ENCODE measurements at regions not wholly inside any gene's neighbourhood (a gene's known extent, or its start where the extent isn't known, plus 50 kb on each side); places are given as distances from the start of the nearest gene placed in this dataset.
"Not testable (repeated sequence)": the region's sequence is repeated elsewhere in the genome, so short reads cannot be mapped to it uniquely, and the experiment has no call there.

DNA sequence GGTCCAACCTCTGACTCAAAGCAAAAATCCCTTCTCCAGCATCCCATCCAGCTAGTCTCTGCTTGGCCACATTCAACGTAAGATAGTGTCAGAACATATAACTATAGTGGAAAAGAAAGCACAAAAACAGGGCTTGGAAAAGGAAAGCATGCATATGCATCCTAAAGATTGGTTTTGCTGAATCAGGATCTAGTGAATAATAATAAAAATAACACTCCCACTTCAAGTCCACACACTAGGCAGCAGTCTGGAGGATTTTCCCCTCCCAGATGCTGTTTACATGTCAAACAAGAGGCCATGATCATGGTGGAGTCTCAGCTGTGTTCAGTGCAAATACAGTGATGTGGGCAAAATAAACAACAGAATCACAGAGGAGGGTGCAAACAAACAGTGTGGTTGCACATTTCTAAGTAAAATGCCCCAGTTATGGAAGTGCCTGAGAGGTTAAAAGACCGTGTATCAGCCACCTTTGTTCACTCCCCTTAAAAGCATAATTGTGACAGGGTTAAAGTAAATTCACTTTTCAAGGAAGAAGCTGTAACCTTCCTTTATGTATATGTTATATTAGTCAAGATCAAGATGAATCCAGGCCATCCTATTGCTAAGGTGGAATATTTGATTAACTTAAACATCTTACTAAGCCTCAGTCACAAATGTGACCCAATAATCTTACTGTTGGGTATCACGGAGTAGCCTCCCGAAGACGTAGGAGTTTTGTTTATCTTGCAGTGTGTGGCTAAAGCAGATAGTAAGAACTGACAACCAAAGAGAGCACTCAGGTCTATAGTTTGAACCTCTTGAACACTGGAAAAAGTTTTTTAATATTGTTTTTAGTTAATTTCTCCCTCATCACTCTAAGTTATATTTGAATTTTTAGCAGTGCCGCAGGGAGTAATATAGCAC is 424.5 kb downstream of the SOX2 start:
- DNase-seq (ENCODE audit: low read depth), result no peak

DNA sequence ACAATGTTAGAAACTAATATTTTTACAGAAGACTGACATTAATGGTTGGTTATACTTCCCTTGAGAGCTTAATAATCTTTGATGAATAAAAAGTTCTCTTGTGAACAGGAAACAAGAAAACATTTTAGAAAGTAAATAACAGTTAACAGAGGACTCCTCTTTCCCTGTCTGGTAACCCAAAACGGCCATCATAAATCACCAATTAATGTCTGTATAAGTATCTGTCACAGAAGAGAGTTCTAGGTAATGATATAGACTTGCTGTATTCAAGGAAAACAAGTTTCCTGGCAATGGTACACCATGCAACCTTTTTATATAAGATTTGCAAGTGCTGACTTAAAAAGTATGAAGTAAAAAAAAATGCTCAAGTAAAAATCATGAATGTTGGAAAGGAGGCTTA is 426.7 kb downstream of the SOX2 start:
- DNase-seq (ENCODE audit: low read depth), result no peak

DNA sequence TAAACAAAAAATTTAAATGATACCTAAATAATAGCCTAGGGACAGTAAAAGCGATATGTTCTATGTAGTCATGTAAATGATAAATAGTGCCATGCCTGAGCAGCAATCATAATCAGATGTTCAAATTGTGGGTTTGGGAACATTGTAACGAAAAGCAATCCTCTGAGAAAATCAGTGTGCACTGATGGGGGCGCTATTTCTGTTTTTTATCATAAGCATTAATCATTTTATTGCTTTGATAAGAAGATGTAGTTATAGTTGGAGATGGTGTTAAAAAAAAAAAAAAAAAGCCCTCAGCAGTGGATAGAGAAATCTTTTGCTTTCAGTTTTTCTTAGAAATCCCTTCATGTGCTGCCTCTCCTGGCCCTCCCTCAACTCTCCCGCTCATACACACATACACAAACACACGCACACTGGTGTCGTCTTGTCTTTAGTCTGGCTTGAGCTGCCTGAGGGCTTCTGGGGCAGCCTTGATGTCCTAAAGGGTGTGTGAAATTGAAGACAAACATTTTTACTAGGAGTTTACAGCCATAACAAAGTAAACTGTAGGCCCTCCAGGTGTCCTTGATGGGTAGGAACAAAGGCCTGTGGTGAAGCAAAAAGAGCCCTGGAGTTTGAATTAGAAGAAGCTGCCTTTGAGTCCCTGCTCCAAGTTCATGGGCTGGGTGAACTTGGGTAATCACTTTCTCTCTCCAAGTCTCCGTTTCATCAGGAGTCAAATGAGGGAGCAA is 428.1 kb downstream of the SOX2 start:
- DNase-seq (ENCODE audit: low read depth), result no peak

DNA sequence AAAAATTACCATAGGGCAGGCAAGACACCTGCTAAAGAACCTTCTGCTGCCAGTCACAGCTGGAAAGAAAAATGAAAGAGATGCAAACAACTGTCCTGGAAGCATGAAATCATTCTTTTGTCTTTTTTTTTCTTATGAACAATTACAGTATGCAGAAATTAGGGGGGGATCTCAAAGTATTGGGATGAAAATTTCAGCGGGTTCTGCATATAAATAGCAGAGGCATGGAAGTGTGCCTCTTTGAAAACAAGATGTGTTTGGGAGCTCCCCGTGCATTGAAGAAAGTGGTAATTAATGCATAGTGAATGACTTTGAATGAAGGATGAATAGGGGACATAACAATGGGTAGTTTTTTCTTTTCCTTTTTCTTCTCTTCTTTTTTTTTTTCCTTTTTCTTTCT is 431.2 kb downstream of the SOX2 start:
- no peak for DNase-seq (ENCODE audit: low read depth)

DNA sequence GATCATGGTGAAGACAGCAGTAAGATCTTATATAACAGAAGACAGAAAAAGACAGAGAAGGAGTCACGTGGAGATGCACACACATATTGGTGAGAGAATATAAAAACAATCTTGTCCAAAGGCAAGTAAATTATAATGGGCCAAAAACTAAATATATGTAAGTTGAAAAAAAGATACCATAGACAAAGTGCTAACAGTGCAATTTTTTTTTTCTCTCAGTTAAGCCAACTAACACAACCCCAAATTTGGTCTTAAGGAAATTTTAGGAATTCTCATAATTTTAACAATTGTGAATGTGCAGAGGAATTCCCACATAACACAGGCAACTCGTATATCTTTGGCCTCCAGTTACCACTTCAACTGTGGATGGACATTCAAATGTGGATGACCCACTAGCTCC is 432.2 kb downstream of the SOX2 start:
- DNase-seq (ENCODE audit: low read depth), result no peak

DNA sequence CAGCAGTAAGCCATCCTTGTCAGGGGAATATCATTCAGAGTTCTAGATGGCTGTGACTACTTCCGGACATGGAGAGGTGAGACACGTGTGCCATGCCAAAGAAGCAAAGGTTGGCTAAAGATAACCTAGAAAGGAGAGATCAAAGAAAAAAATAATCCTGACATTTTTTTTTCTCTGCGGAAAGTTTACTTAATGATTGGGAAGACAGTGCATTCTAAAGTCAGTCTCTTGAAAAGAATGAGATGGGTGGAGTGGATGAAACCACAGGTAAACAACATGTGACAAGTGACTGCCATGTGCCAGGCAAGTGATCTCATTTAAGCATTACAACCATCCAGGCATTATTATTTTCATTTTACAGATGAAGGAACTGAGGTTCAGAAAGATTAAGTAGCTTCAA is 436.6 kb downstream of the SOX2 start:
- no peak for DNase-seq (ENCODE audit: low read depth)

DNA sequence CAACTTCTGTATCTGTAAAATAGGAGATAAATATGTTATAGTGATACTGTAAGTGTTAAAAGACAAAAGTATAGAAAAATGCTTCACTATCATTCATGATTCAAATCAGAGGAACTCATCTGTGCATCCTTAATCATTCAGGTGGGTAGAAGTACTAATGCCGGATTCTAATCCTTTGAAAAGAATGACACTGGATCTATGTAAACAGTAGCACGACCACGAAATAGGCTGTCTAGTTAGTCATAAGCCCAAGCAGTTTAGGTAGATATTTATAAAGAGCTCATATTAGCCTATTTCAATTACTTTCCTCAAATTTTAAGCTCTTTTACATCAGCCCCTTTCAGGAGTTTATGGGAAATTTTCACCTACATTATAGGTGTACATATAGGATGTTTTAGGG is 437.9 kb downstream of the SOX2 start:
- DNase-seq (ENCODE audit: low read depth), result no peak

DNA sequence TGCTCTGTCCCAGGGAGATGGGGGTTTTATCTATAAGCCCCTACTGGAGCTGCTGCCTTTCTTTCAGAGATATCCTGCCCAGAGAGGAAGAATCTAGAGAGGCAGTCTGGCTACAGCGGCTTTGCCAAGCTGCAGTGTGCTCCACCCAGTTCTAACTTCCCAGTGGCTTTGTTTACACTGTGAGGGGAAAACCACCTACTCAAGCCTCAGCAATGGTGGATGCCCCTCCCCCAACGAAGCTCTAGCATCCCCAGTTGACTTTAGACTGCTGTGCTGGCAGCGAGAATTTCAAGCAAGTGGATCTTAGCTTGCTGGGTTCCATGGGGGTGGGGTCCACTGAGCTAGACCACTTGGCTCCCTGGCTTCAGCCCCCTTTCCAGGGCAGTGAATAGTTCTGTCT is 444.6 kb downstream of the SOX2 start:
- DNase-seq (ENCODE audit: low read depth), result not testable (repeated sequence)

DNA sequence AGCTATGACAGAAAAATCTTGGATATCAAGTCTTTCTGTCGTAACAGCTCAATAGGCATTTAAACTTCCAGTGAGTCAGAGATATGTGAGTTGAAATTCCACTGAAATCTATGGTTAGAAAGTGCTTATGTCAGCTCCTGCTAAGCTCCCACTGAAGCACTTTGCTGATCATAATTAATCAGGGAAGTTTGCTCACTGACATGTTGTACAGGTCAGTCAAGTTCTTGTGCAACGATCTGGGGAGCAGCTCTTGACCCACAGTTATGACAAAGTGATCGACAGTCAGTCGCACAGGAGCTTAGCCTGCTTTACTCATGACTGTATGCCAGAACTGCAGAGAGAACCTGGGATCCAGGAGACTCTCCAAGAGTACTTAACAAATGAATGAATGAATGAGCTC is 453.5 kb downstream of the SOX2 start:
- no peak for DNase-seq (ENCODE audit: low read depth)

DNA sequence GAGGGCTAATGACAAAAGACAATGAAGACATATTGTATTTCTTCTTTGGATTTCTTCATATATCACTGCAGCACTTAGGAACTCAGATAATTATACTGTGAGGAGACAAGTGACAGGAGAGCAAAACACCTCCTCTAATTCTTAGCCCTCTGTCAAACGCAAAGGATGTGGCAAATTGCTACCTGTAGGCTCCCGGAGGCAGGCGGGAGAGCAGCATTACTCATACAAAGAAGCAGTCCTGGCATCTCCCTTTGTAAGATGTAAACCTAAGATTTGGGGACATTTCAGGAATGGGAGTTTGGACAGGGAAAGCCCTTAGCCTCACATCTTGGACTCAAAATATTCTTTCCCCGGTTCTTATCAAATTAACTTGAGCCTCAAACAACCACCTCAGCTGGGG is 460.8 kb downstream of the SOX2 start:
- DNase-seq (ENCODE audit: low read depth), result no peak

DNA sequence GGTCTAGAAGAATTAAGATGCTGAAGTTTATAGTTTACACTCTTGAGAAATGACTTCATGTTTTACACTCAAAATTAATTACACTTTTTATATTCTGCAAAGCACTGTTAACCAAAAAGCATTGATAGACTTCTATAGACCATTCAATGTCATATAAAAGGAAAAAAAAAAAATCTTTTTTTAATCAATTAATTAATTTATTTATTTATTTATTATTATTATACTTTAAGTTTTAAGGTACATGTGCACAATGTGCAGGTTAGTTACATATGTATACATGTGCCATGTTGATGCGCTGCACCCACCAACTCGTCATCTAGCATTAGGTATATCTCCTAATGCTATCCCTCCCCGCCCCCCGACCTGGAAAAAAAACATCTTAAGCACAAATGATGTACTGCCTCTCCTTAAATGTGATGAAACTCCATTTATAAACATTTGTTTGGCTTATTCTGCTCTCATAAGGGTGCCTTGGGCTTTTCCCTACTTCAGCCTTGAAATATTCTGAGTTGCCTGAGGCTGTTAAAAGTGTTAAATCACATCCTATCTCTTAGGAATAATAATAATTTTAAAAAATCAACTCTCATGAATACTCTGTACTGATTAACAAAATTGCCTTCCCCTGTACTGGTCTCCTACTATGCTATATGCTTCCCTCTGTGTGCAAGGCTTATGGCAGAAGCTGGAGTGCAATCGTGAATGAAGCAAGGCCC is 466.9 kb downstream of the SOX2 start:
- DNase-seq (ENCODE audit: low read depth), result no peak

DNA sequence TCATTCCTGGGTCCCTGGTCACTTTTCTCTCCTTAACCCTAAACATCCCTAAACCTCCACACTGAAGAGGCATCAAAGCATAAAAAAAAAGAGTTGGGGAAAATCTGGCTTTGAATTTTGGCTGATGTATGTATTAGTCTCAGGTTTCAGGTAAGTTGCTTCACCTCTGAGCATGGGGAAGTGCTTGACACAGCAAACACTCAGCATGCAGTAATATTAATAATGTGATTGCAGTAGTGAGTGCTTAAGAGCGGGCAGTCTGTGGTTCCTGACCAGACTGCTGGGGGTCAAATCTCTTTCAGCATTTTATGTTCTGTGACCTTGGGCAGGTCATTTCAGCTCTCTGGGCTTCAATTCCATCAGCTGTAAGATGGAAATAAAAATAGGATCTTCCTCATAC is 467.9 kb downstream of the SOX2 start:
- DNase-seq (ENCODE audit: low read depth), result no peak

DNA sequence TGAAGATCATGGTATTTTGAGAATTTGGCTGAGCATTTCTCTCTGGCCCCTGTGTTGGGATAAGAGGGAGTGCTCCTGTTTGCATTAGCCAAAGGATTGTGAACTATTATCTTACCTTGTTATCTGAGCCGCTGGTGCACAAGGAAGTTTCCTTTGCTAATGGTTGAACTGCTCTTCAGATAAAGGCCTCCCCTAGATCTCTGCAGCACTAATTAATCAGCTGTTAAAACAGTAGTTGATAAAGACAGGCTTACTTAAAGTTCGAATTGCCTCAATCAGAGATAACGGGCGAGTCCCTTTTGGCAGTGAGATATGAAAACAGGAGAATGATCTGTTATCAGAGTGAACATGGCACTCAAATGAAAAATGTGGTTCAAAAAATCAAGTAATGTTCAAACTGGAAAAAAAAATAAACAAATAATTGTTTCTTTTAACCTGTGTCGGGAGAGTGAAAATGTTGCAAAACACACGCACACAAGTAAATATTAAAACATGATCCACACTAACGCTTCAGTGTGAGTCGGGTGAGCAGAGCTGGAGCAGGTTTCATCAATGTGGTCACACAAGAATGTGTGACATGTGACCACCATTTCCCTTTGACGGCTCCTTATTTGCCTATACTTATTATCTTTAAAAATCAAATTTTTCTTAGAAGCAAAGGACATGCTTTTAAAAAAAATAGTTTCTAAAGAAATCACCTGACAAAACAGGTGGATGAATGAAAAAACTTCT is 469.1 kb downstream of the SOX2 start:
- DNase-seq (ENCODE audit: low read depth), result no peak

DNA sequence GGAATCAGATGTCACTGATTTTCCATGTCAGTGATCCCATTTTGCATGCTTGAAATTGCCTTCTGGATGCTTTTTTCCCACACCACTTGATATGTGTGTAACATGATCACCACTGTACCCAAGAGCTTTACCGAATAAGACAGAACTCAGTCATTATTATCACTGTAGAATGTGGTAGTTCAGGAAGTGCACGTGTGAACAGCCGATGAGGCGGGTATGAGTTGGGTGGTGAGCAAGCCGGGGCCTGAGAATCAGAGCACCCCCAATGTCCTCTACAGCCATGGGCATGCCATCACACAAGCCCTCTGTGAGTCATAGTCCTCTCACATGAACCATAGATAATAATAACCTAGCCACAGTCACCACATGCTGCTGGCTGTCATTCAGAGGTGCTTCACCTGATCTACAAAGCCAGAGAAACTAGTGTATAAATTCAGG is 470.8 kb downstream of the SOX2 start:
- DNase-seq (ENCODE audit: low read depth), result no peak

DNA sequence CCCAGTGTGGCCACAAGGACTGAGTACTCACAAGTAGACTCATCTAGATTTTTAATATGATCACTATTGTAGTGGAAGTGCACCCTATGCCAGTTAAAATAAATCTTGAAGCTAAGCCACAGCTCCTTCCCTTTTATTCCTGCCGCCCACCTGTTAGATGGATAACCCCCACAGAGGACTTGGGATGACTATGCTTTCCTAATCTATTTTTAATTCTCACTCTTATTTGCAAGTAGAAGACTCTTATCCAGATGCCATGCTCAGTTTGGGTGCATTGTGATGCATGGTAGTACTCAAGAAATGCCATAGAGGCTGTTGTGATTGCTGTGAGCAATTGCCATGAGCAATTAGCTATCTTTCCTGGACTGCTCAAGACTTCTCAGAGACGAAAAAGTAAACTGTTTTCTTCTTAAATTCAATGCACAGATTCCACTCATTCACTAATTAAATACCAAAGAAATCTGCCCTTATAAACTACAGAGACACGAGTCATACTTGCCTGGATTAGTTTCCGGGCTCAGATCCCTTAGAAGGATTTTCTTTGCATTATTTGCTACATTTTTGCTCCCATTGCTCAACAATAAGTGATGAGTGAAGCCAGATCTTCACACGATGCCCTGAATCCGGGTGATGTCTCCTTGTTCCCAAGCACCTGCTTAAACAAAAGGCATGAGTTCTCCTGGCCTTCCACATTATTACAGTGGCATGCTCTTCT is 472.1 kb downstream of the SOX2 start:
- no peak for DNase-seq (ENCODE audit: low read depth)

DNA sequence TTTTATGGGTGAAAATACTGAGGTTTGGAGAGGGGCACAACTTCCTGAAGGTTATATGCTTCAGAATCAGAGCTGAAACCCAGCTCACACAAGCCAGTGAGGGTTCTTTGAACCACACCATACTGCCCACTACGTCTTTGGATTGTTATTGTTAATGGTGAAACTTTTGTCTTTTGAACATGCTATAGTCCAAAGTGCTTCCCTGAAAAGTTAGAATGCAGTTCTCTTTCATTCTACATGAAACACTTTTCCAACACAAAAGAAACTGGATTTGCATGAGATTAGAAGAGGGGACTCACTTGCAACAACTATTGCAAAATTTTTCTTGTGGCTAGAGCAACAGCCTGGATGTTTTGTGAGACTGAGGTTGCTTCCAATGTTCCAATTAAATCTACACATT is 473.6 kb downstream of the SOX2 start:
- no peak for DNase-seq (ENCODE audit: low read depth)

DNA sequence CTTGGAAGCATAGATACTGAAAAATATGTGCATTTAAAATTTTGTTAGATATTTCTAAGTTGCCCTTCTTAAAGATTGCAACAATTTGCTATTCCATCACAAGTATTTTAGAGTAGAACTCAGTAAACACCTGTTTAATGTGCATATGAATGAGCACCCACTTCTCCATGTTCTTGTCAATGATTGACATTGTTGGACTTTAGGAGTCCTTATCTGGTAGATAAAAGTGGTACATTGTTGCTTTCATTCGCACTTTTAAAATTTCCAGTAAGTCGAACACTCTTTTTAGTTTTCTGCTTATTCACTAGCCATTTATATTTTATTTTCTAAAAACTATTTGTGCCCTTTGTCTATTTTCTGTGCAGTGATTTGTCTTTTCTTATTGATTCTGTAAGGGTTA is 478.3 kb downstream of the SOX2 start:
- DNase-seq (ENCODE audit: low read depth), result no peak

DNA sequence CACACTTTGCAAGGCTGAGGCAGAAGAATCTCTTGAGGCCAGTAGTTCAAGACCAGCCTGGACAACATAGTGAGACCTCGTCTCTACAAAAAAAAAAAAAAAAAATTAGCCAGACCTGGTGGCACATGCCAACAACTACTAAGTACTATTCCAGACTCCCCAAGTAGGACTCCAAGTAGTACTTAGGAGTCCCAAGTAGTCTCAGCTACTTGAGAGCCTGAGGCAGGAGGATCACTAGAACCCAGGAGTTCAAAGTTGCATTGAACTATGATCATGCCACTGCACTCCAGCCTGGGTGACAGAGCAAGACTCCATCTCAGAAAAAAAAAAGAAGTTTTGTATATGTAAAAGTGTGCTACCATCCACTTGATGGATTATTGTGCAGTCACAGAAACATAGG is 486.6 kb downstream of the SOX2 start:
- no peak for DNase-seq (ENCODE audit: low read depth)

DNA sequence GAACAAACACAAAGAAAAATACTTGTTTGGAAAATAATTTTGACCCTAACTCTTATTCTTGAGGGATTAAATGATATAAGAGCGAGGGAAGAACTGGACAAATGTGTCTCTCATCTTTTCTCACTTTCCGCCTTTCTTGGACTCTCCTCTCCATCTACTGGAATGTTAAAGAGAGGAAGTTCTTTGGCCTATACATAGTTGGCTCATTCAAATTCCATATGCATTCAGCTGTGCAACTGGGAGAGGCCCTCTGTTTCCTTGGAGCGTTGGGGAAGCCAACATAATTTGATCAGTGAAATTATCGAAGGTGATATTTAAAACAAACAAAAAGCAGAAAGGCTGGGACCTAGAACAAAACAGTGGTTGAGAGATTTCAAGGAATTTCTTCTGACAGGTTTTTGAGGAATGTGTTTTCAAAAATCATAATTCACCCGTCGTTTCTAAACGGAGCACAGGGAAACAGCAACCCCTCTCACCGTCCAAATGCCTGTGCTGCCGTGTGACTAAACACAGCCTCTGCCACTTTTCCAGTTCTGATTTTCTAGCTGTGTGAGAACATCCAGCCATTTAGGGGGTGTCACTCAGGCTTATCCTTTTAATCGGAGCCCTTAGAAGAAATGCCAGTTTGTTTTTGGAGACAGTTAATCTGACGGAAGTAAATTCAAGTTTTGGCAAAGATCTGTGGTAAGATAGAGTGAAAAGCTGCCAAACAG is 489.9 kb downstream of the SOX2 start:
- DNase-seq (ENCODE audit: low read depth), result no peak

DNA sequence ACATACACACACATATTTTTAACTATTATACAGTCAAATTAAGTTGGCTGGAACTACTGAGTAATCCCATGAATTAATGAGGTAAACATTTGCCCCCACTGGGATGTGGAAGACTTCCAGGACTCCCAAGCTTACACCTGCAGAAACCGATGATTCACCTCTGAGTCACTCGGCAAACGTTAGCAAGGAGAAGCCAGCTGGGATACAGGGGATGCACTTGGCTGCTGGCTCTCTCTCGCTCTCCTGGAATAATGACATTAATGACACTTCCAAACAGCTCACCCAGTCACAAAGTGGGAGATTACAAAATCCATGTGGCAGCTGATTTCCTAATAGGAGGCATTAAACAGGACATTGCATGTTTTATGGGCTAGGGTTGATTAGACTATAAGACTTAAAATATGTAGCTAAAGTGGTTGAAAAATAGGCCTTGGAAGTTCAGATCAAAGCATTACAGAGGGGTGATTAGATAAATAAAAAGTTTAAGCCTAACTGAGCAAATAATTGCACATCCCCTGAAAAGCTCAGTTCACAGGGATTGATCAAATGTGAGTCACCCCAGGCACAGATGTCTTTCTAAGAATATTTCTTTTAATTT is 500.9 kb downstream of the SOX2 start:
- no peak for DNase-seq (ENCODE audit: low read depth)
